Gastrocnemius medialis (tissue), 4 donors: ENCODE measurements at regions not wholly inside any gene's neighbourhood (a gene's known extent, or its start where the extent isn't known, plus 50 kb on each side); places are given as distances from the start of the nearest gene placed in this dataset.

Source experiments
- ATAC-seq, 2 donors: fragments of 150-250 bp; one replicate each; pipeline ENCODE4 v1.9.1; 2016
- DNase-seq, 2 donors: peaks; one replicate each; pipeline ENCODE4 v3.0.0-alpha.2; 2019
- H3K27ac ChIP-seq, 4 donors: fragments of 200-600 bp; sonication (generic); 1 replicate in 1 of 4; 2 replicates in 3 of 4; pipeline ENCODE4 v1.5.1; 2016 to 2018; ENCODE audit warnings: mild to moderate bottlenecking in 2 of 4, moderate library complexity in 1 of 4
- H3K27me3 ChIP-seq, 3 donors: fragments of 200-600 bp; sonication (generic) in 2 of 3; 1 replicate in 1 of 3; 2 replicates in 2 of 3; pipeline versions ENCODE4 v1.5.1 to v1.6.0; 2016 to 2019; ENCODE audit warnings: mild to moderate bottlenecking in 1 of 3, moderate library complexity in 1 of 3
- H3K36me3 ChIP-seq, 2 donors: fragments of 200-600 bp; sonication (generic) in 1 of 2; one replicate each; pipeline ENCODE4 v1.5.1; 2017 to 2018
- H3K4me1 ChIP-seq, 2 donors: fragments of 200-600 bp; sonication (generic) in 1 of 2; one replicate each; pipeline ENCODE4 v1.5.1; 2016 to 2017; ENCODE audit warnings: mild to moderate bottlenecking in 2 of 2
- H3K4me3 ChIP-seq, 4 donors: fragments of 200-600 bp; sonication (generic) in 3 of 4; 1 replicate in 1 of 4; 2 replicates in 3 of 4; pipeline ENCODE4 v1.5.1; 2016 to 2019; ENCODE audit warnings: mild to moderate bottlenecking in 2 of 4
- H3K9me3 ChIP-seq, 3 donors: fragments of 200-600 bp; sonication (generic) in 2 of 3; 1 replicate in 1 of 3; 2 replicates in 2 of 3; pipeline ENCODE4 v1.5.1; 2016 to 2019
- CTCF ChIP-seq, 5 experiments: fragments of 450-650 bp in 3 of 5; fragments of 200-600 bp in 2 of 5; sonication (generic) in 2 of 5; IDR thresholded peaks in 4 of 5; conservative IDR thresholded peaks in 1 of 5; 1 replicate in 4 of 5; 2 replicates in 1 of 5; pipeline ENCODE4 v1.5.1; 2016 to 2019; ENCODE audit warnings: antibody characterized with exemption in 5 of 5, mild to moderate bottlenecking in 3 of 5, moderate library complexity in 3 of 5
- POLR2A ChIP-seq, 2 donors: fragments of 450-650 bp; IDR thresholded peaks; one replicate each; pipeline ENCODE4 v1.6.1; 2017; ENCODE audit warnings: antibody characterized with exemption in 2 of 2, mild to moderate bottlenecking in 2 of 2, moderate library complexity in 2 of 2
- in situ Hi-C, 4 donors: fragments of 200-750 bp; cut with MboI; loops; one replicate each; pipeline versions ENCODE4 v1.15.0 to v1.8.0; 2017; ENCODE audit warnings: low sequenced_read_pairs in 4 of 4
- intact Hi-C: fragments of 100-400 bp; cut with DNase I; formaldehyde crosslinking; loops from one replicate; pipeline ENCODE4 v1.15.1; 2023; ENCODE audit warnings: low total_unique reads

- no peaks in the 10 kb centered on the region for H3K36me3 ChIP-seq
- ATAC-seq (no peak), DNase-seq (no peak)
- in situ Hi-C loops (no loop called here), intact Hi-C loops (no loop called here)
- no peak overlapping the region for H3K27ac ChIP-seq
- no peak overlapping the region for H3K4me3 ChIP-seq
- H3K9me3 ChIP-seq: no peaks in the 10 kb centered on the region
- TF ChIP-seq CTCF (IDR thresholded peaks at IDR 0.05 in 4 of 5, conservative IDR thresholded peaks at IDR 0.05 in 1 of 5) (no peak), POLR2A (IDR thresholded peaks at IDR 0.05) (no peak)
- no peaks in the 10 kb centered on the region for H3K4me1 ChIP-seq
- no peaks in the 10 kb centered on the region for H3K27me3 ChIP-seq
Observed at GRCh38 chr18:24586662-24587360, 126.4 kb downstream of the HRH4 start.

- intact Hi-C loops: no loop called here
- DNase-seq (no peak), ATAC-seq (no peak)
- Histone ChIP-seq H3K27me3 (no peaks in the 10 kb centered on the region), H3K36me3 (no peaks in the 10 kb centered on the region), H3K9me3 (no peaks in the 10 kb centered on the region), H3K4me3 (no peak overlapping the region), H3K27ac (no peak overlapping the region), H3K4me1 (no peaks in the 10 kb centered on the region)
- no peak for TF ChIP-seq POLR2A (IDR thresholded peaks at IDR 0.05)
- TF ChIP-seq CTCF (IDR thresholded peaks at IDR 0.05 in 4 of 5, conservative IDR thresholded peaks at IDR 0.05 in 1 of 5): no peak
- in situ Hi-C loops: no loop called here
Observed at GRCh38 chr18:24588440-24588839, 128.0 kb downstream of the HRH4 start.

GRCh38 chr18:24590946-24591345, 130.5 kb downstream of the HRH4 start:
- Histone ChIP-seq H3K9me3 (no peaks in the 10 kb centered on the region), H3K27me3 (no peaks in the 10 kb centered on the region), H3K4me1 (no peaks in the 10 kb centered on the region), H3K4me3 (no peak overlapping the region), H3K27ac (no peak overlapping the region), H3K36me3 (no peaks in the 10 kb centered on the region)
- ATAC-seq (no peak), DNase-seq (no peak)
- TF ChIP-seq POLR2A (IDR thresholded peaks at IDR 0.05) (no peak), CTCF (IDR thresholded peaks at IDR 0.05 in 4 of 5, conservative IDR thresholded peaks at IDR 0.05 in 1 of 5) (no peak)
- in situ Hi-C loops (loop anchor here in 1 of 4 donors (10.0 kb wide), 1 partner anchor 144 kb away; no protein-coding TSS in a partner anchor), intact Hi-C loops (no loop called here)

- TF ChIP-seq CTCF (IDR thresholded peaks at IDR 0.05 in 4 of 5, conservative IDR thresholded peaks at IDR 0.05 in 1 of 5) (no peak), POLR2A (IDR thresholded peaks at IDR 0.05) (no peak)
- Histone ChIP-seq H3K9me3 (no peaks in the 10 kb centered on the region), H3K4me1 (no peaks in the 10 kb centered on the region), H3K36me3 (no peaks in the 10 kb centered on the region), H3K4me3 (no peak overlapping the region), H3K27ac (no peak overlapping the region), H3K27me3 (no peaks in the 10 kb centered on the region)
- in situ Hi-C loops (loop anchor here in 1 of 4 donors (10.0 kb wide), 1 partner anchor 141 kb away; no protein-coding TSS in a partner anchor), intact Hi-C loops (no loop called here)
- ATAC-seq (no peak), DNase-seq (no peak)
Observed at GRCh38 chr18:24593401-24593800, 133.0 kb downstream of the HRH4 start.
